GM21381 (cell line): ENCODE measurements at regions not wholly inside any gene's neighbourhood (a gene's known extent, or its start where the extent isn't known, plus 50 kb on each side); places are given as distances from the start of the nearest gene placed in this dataset.

Experiments used
- ATAC-seq: cut with Tn5 transposase; IDR thresholded peaks from one replicate; pipeline ENCODE4 v1.9.1; 2021; ENCODE audit warnings: mild to moderate bottlenecking, moderate library complexity; ENCODE audit not compliant: unreplicated experiment

GRCh38 chr9:36763778-36764177 is 191.1 kb downstream of the MELK start:
- no peak for ATAC-seq

GRCh38 chr9:36764364-36765076 is 191.8 kb downstream of the MELK start:
- ATAC-seq: no peak

GRCh38 chr9:36765077-36765390 is 192.3 kb downstream of the MELK start:
- no peak for ATAC-seq

- ATAC-seq: peak; percentile 99
Measured at GRCh38 chr9:36765468-36766341, 193.0 kb downstream of the MELK start.

GRCh38 chr9:36768677-36769076 is 196.0 kb downstream of the MELK start:
- no peak for ATAC-seq

- no peak for ATAC-seq
Measured at GRCh38 chr9:36770025-36770424, 197.3 kb downstream of the MELK start.

- no peak for ATAC-seq
Measured at GRCh38 chr9:36772449-36773403, 200.0 kb downstream of the MELK start.

GRCh38 chr9:36778682-36779081 is 206.0 kb downstream of the MELK start:
- no peak for ATAC-seq

GRCh38 chr9:36779582-36779981 is 206.9 kb downstream of the MELK start:
- ATAC-seq: no peak

- no peak for ATAC-seq
Measured at GRCh38 chr9:36780186-36780585, 207.5 kb downstream of the MELK start.

- no peak for ATAC-seq
Measured at GRCh38 chr9:36781533-36781932, 208.8 kb downstream of the MELK start.
